ENCODE measurements at regions not wholly inside any gene's neighbourhood (a gene's known extent, or its start where the extent isn't known, plus 50 kb on each side); places are given as distances from the start of the nearest gene placed in this dataset.

DNA sequence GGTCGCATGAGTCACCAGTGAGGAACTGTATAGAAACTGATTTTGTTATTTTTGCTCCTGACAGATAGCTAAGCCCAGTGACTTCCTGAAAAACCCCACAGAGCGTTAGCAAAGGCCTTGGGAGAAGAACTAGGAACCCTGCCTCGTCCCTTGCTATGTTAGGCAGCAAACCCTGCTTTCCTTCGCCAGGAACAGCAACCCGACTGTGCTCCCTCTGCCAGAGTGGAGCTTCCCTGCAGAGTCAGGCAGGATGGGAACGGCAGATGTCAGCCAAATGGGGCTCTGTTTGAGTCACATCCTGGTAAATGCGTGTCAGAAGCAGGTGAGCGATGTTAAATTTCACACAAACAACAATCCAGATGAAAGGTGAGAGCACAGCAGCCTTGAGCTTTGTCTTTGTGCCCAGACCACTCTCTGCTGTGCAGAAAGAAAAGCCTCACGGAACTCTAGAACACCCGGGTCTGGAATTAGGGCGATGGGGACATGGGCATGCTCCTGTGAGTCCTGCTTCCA lies 186.6 kb downstream of the ADAMTS15 start:
- intact Hi-C loops (cut with DNase I; ENCODE audit: low total_unique reads) = no loop called here
- Histone ChIP-seq H3K4me3 (no peak overlapping the region), H3K36me3 (ENCODE audit: low read depth, missing control alignments) (no peaks in the 10 kb centered on the region), H3K27ac (no peak overlapping the region), H3K4me1 (peaks cover 22% of the 10 kb centered on the region), H3K9me3 (no peaks in the 10 kb centered on the region), H3K27me3 (no peaks in the 10 kb centered on the region)
- TF ChIP-seq, protein P1, sequence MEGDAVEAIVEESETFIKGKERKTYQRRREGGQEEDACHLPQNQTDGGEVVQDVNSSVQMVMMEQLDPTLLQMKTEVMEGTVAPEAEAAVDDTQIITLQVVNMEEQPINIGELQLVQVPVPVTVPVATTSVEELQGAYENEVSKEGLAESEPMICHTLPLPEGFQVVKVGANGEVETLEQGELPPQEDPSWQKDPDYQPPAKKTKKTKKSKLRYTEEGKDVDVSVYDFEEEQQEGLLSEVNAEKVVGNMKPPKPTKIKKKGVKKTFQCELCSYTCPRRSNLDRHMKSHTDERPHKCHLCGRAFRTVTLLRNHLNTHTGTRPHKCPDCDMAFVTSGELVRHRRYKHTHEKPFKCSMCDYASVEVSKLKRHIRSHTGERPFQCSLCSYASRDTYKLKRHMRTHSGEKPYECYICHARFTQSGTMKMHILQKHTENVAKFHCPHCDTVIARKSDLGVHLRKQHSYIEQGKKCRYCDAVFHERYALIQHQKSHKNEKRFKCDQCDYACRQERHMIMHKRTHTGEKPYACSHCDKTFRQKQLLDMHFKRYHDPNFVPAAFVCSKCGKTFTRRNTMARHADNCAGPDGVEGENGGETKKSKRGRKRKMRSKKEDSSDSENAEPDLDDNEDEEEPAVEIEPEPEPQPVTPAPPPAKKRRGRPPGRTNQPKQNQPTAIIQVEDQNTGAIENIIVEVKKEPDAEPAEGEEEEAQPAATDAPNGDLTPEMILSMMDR (IDR thresholded peaks at IDR 0.05) = no peak
- TF ChIP-seq POLR2A (IDR thresholded peaks at IDR 0.05) = no peak
- WGBS, 2 donors = 58 to 68% methylated on average over 9 to 11 of the region's 11 CpGs
- peak; percentile 56 for DNase-seq

DNA sequence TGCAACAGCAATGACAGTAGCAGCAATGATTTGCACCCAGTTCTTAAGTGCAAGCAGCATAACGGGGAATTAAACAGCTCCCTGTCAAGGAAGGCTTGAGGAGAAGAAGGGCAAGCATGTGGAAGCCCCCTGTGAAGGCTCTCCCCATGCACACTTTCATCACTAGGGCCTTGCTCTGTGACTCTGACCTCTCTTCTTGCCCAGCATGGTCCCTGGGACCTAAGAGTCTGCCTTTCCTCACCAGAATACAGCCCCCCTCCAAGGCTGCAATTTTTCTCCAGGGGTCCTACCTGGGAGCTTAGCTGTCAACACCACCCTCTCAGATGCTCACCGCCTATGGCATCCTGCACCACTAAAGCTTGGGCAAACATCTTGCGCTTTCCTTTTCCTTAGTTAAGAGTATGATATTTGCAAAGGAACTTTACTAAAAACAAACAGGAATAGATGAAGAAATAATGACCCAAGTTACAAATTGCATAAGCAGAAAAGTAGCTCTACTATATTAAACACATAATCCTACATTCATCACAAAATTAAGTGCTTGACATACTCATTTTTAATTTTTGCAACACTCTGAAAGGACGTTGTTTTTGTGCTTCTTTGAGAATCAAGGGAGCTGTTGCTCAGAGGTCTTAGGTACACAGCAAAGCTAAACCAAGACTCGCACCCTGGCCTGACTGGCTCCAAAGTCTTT lies 187.6 kb downstream of the ADAMTS15 start:
- peaks cover 22% of the 10 kb centered on the region for H3K4me1 ChIP-seq
- WGBS, 2 donors = 91 to 92% methylated on average over 5 of the region's 5 CpGs

DNA sequence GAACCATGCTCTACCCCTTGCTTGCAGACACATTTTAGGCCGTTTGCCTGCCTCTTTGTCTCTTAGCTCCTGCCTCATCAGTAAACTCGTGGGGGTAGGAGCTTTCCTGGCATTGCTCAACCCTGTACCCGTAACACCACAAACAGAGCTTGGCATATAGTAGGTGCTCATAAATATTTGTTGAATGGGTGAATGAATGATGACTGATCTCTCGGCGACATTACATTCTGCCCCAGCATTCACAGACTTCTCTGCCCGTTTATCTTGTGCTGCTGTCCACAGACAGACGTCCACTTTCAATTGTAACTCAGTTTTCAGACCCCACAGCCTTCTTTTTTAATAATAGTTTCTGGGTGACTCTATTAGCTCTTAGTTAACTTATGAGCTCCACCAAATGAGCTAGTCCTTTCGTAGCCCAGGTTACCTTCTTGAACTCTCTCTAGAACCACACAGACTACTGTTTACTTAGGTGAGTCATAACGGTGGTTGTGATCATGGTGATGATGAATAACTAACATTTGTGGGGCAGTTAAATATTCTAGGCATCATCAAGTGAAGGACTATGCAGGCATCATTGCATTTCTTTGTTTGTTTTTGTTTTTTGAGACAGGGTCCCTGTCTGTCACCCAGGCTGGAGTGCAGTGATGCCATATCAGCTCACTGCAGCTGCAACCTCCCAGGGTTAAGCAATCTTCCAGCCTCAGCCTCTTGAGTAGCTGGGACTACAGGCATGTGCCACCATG lies 188.4 kb downstream of the ADAMTS15 start:
- Histone ChIP-seq H3K27me3 (no peaks in the 10 kb centered on the region), H3K9me3 (no peaks in the 10 kb centered on the region), H3K4me1 (peaks cover 22% of the 10 kb centered on the region), H3K27ac (no peak overlapping the region), H3K36me3 (ENCODE audit: low read depth, missing control alignments) (no peaks in the 10 kb centered on the region), H3K4me3 (no peak overlapping the region)
- no peak for TF ChIP-seq POLR2A (IDR thresholded peaks at IDR 0.05)
- TF ChIP-seq, protein P1 (IDR thresholded peaks at IDR 0.05) = no peak
- intact Hi-C loops (cut with DNase I; ENCODE audit: low total_unique reads) = no loop called here
- DNase-seq = no peak
- 86 to 88% methylated on average over 9 of the region's 9 CpGs for WGBS, 2 donors

More for the DNA sequence above, 187.6 kb downstream of the ADAMTS15 start:
- Histone ChIP-seq H3K9me3 (no peaks in the 10 kb centered on the region), H3K27me3 (no peaks in the 10 kb centered on the region), H3K27ac (no peak overlapping the region), H3K36me3 (ENCODE audit: low read depth, missing control alignments) (no peaks in the 10 kb centered on the region), H3K4me3 (no peak overlapping the region)
- intact Hi-C loops (cut with DNase I; ENCODE audit: low total_unique reads) = no loop called here
- TF ChIP-seq POLR2A (IDR thresholded peaks at IDR 0.05) = no peak
- TF ChIP-seq, protein P1 (IDR thresholded peaks at IDR 0.05) = no peak
- DNase-seq = no peak

DNA sequence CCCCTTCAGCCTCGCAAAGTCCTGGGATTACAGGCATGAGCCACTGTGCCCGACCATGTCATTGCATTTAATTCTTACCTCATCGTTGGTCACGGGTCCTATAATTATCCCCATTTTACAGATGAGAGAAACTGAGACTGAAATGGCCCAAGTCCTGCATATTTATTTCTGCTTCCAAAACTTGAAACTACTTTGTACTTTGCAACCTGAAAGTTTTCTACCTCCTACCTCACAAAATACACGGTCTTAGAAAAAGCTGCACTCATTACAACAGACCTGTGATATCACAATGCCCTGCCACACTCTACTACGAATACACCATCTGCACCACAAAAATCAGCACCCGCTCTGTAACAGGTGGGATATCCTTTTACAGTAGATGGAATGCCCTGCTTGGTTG lies 189.1 kb downstream of the ADAMTS15 start:
- H3K4me1 ChIP-seq = peaks cover 22% of the 10 kb centered on the region
- no peaks in the 10 kb centered on the region for H3K36me3 ChIP-seq (ENCODE audit: low read depth, missing control alignments)
- intact Hi-C loops (cut with DNase I; ENCODE audit: low total_unique reads) = no loop called here
- no peak overlapping the region for H3K27ac ChIP-seq
- TF ChIP-seq, protein P1 (IDR thresholded peaks at IDR 0.05) = no peak
- no peak for TF ChIP-seq POLR2A (IDR thresholded peaks at IDR 0.05)
- H3K27me3 ChIP-seq = no peaks in the 10 kb centered on the region
- no peaks in the 10 kb centered on the region for H3K9me3 ChIP-seq
- no peak for DNase-seq
- no peak overlapping the region for H3K4me3 ChIP-seq
- WGBS, 2 donors = 89 to 94% methylated on average over 7 of the region's 7 CpGs
